Epithelial cell of esophagus (primary cell): ENCODE measurements at regions not wholly inside any gene's neighbourhood (a gene's known extent, or its start where the extent isn't known, plus 50 kb on each side); places are given as distances from the start of the nearest gene placed in this dataset.

Source experiments
- DNase-seq: peaks from one replicate; pipeline ENCODE4 v3.0.0; 2010; ENCODE audit warnings: low read depth
- H3K4me3 ChIP-seq: 2 replicates; pipeline ENCODE4 v1.5.1; 2011; ENCODE audit warnings: mild to moderate bottlenecking, low read length, control low read depth
- CTCF ChIP-seq: IDR thresholded peaks from 2 replicates; pipeline ENCODE4 v1.5.1; 2011; ENCODE audit warnings: low read depth, mild to moderate bottlenecking, low read length, control low read depth, inconsistent platforms; ENCODE audit not compliant: insufficient read depth; ENCODE audit errors: missing control alignments

DNA sequence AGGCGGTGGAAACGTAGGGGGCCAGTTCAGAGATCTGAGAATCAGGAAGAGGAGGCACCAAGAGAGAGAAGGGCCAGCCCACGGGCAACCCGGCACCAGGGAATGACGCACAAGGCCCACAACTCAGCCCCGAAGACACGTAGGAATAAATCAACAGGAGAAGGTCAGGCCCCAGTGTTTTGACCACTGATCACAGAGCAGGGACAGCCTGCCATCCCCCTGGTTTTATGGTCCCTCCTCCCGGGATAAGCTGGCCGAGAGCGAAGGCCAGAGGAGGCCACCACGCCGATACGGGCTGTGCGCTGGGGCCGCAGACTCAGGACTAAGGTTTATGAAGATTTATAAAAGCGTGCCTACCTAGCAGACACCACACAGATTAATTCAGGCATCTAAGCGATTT, 341.4 kb downstream of the ZNF516 start:
- DNase-seq, result no peak
- no peak overlapping the region for H3K4me3 ChIP-seq
- no peak for TF ChIP-seq CTCF

GRCh38 chr18:76149734-76150133, 345.3 kb downstream of the ZNF516 start:
- DNase-seq, result no peak
- no peak for TF ChIP-seq CTCF
- no peak overlapping the region for H3K4me3 ChIP-seq

GRCh38 chr18:76149284-76149683, 345.8 kb downstream of the ZNF516 start:
- no peak for TF ChIP-seq CTCF

DNA sequence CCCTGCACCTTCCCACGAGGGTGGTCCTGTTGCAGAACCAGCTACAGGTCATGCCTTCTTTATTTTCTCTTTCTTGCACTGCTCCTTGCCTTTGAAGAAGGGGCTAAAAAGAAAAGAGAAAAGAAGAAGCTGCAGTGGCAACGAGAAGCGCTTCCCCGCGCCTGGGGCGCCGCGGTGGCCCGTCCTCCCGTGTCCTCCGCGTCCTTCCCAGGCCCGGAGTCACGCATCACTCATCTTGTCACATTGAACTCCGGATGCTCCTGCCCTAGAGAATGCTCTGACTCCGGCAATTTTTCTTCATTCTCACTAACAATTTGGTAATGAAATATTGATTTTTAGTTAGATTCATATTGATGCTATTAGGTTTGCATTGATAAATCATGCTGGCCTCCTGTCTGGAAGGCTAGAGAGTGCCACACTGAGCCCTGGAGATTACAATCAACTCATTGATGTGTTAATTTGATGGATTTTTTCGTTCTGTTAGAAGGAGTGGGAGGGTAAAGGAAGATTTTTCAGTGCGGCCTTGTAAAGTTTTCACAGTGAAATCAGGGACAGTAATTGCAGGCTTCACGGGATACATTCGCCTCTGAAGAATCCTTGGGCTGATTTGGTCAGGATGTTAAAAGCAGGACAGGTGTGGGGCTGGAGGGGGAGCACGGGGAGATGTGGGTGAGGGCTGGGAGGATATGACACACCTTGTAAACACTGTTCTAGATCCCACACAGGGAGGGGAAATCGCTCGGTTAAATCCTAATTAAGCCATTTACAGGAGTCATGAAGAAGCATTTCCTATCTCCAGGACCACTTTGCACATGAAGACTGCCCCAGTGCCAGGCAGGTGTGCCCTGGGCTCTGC, 349.3 kb downstream of the ZNF516 start:
- DNase-seq, result no peak
- TF ChIP-seq CTCF, result no peak
- no peak overlapping the region for H3K4me3 ChIP-seq

More at GRCh38 chr18:76149284-76149683, 345.8 kb downstream of the ZNF516 start:
- no peak overlapping the region for H3K4me3 ChIP-seq
- no peak for DNase-seq

GRCh38 chr18:76144844-76145243, 350.2 kb downstream of the ZNF516 start:
- DNase-seq, result no peak
- no peak for TF ChIP-seq CTCF
- no peak overlapping the region for H3K4me3 ChIP-seq

- TF ChIP-seq CTCF, result no peak
- no peak overlapping the region for H3K4me3 ChIP-seq
- no peak for DNase-seq
These were observed 352.4 kb downstream of the ZNF516 start for GRCh38 chr18:76142611-76143010.

GRCh38 chr18:76139844-76140243, 355.2 kb downstream of the ZNF516 start:
- DNase-seq, result no peak
- no peak overlapping the region for H3K4me3 ChIP-seq
- TF ChIP-seq CTCF, result no peak
